HFFc6 (cell line): ENCODE measurements at regions not wholly inside any gene's neighbourhood (a gene's known extent, or its start where the extent isn't known, plus 50 kb on each side); places are given as distances from the start of the nearest gene placed in this dataset.
"Not testable (repeated sequence)": the region's sequence is repeated elsewhere in the genome, so short reads cannot be mapped to it uniquely, and the experiment has no call there.

Experiments
- DNase-seq: peaks from one replicate; pipeline ENCODE4 v3.0.0-alpha.2; 2018
- H3K27ac Mint-ChIP-seq: 2 replicates; pipeline ENCODE4 v1.8.0; 2020; ENCODE audit warnings: mild to moderate bottlenecking, mixed read lengths
- H3K27me3 Mint-ChIP-seq: 2 replicates; pipeline ENCODE4 v1.8.0; 2021; ENCODE audit warnings: mild to moderate bottlenecking, moderate library complexity, mixed read lengths; ENCODE audit not compliant: insufficient read depth
- H3K36me3 Mint-ChIP-seq: 2 replicates; pipeline ENCODE4 v1.8.0; 2021; ENCODE audit warnings: low read depth, mixed read lengths
- H3K4me1 Mint-ChIP-seq: 2 replicates; pipeline ENCODE4 v1.8.0; 2020; ENCODE audit warnings: low read depth, mixed read lengths
- H3K4me3 Mint-ChIP-seq: 2 replicates; pipeline ENCODE4 v1.8.0; 2020; ENCODE audit warnings: mild to moderate bottlenecking, moderate library complexity, mixed read lengths
- H3K9me3 Mint-ChIP-seq: 2 replicates; pipeline ENCODE4 v1.8.0; 2020; ENCODE audit warnings: mild to moderate bottlenecking, mixed read lengths
- TF ChIP-seq, protein P1 (sequence below): fragments of 200-600 bp; sonication (generic); IDR thresholded peaks from 2 replicates; pipeline ENCODE4 v1.5.0; 2021; ENCODE audit warnings: antibody characterized with exemption, mild to moderate bottlenecking

DNA sequence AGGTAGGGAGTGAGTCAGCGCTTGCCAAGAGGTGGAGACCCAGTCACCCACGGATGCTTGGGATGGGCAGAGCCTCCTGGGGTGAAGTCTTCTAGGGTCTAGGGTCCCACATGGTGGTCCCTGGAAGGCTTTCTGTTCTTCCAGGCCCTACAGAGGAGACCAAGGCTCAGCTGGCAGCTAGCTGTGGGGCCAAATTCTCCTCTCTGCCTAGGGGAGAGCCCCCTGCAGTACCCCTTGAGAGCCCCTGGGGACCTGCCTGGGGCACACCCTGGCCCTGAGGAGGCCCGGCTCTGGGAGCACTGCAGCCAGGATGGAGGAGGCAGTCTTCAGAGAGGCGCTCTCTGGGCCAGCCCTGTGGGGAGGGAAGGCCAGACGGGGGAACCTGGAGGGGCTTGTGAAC, 128.6 kb upstream of the SMURF2 start:
- H3K27ac Mint-ChIP-seq, H3K9me3 Mint-ChIP-seq, H3K4me3 Mint-ChIP-seq, DNase-seq, H3K27me3 Mint-ChIP-seq, H3K36me3 Mint-ChIP-seq: not testable (repeated sequence)
- peaks cover 19% of the 10 kb centered on the region for H3K4me1 Mint-ChIP-seq

DNA sequence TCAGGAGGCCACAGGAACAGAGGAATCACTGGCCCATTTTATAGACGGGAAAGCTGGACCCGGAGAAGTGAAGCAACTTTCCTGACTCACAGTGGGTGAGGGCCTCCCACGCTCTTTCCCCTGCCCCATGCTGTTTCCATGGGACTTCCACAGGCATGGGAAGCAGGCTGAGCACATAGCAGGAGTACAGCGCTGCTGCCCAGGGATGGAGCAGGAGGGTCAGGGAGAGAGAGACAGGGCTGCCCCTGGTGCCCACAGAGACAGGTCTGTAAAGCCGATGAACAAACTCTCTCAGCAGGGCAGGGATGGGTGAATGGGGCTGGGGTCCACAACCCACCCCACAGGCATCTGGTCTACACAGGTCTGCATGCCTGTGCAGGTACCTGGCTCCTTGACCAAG, 128.1 kb upstream of the SMURF2 start:
- not testable (repeated sequence) for H3K4me3 Mint-ChIP-seq, H3K36me3 Mint-ChIP-seq, H3K9me3 Mint-ChIP-seq, H3K27me3 Mint-ChIP-seq, DNase-seq, H3K27ac Mint-ChIP-seq
- peaks cover 19% of the 10 kb centered on the region for H3K4me1 Mint-ChIP-seq

- H3K27me3 Mint-ChIP-seq, H3K27ac Mint-ChIP-seq, H3K9me3 Mint-ChIP-seq, DNase-seq, H3K4me3 Mint-ChIP-seq, H3K36me3 Mint-ChIP-seq: not testable (repeated sequence)
- H3K4me1 Mint-ChIP-seq = peaks cover 16% of the 10 kb centered on the region
Observed at GRCh38 chr17:64789061-64789445, 126.9 kb upstream of the SMURF2 start.

DNA sequence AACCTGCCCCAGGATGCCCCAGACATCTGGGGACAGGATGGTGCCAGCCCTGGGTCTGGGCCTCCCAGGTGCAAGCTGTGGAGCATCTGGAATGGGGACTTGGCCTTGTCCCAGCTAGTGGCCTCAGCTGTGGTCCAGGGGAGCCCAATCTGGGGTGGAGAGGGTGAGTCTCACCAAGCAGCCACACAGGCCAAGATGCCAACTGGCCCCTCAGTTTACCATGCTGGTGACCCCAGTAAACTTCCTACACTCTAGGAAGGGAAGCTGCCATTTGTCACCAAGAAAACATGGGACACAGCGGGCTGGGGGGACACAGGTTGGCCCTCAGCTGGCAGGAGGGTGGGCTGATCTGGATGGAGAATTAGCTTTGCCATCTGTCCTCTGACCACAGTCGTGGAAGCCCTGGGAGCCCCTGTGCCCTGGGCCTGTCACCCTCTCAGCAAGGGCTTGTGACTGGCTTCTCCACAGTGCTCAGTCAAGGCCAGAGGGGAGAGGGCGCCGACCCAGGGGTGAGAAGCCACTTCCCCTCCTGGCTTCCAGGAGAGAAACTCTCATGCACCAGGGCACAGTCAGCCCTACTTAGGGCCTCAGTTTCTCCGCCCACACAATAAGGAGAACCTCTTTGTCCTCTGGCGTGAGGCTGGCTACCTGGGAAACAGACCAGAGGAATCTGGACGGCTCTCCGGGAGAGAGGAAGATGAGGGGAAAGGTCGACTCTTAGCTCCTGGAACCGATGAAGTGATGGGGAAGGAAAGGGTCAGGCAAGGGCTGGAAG, 126.4 kb upstream of the SMURF2 start:
- no peak overlapping the region for H3K27ac Mint-ChIP-seq
- no peak overlapping the region for H3K4me3 Mint-ChIP-seq
- no peaks in the 10 kb centered on the region for H3K9me3 Mint-ChIP-seq
- H3K36me3 Mint-ChIP-seq = peaks cover 5% of the 10 kb centered on the region; the same call in 1 of the 2 replicates
- TF ChIP-seq, protein P1, sequence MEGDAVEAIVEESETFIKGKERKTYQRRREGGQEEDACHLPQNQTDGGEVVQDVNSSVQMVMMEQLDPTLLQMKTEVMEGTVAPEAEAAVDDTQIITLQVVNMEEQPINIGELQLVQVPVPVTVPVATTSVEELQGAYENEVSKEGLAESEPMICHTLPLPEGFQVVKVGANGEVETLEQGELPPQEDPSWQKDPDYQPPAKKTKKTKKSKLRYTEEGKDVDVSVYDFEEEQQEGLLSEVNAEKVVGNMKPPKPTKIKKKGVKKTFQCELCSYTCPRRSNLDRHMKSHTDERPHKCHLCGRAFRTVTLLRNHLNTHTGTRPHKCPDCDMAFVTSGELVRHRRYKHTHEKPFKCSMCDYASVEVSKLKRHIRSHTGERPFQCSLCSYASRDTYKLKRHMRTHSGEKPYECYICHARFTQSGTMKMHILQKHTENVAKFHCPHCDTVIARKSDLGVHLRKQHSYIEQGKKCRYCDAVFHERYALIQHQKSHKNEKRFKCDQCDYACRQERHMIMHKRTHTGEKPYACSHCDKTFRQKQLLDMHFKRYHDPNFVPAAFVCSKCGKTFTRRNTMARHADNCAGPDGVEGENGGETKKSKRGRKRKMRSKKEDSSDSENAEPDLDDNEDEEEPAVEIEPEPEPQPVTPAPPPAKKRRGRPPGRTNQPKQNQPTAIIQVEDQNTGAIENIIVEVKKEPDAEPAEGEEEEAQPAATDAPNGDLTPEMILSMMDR = no peak
- H3K27me3 Mint-ChIP-seq = no peaks in the 10 kb centered on the region
- no peak for DNase-seq
- H3K4me1 Mint-ChIP-seq = peaks cover 15% of the 10 kb centered on the region

DNA sequence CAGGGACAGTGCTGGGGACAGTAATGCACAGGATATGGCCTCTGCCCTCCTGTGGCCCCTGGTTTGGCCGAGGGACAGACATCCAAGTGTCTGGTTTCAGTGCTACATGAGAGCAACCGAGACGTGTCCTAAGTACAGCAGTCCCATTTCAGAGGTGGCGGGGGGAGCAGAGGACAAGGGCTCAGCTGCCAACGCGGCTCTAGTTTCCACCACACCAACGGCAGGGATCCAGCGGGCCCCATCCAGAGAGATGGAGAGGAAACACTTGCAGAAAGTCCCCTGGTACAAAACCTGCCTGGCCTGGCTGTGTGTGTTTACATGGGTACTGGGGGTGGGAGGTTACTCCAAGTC, 125.8 kb upstream of the SMURF2 start:
- Mint-ChIP-seq H3K9me3 (no peaks in the 10 kb centered on the region), H3K4me3 (no peak overlapping the region), H3K36me3 (peaks cover 5% of the 10 kb centered on the region; the same call in 1 of the 2 replicates), H3K27ac (no peak overlapping the region), H3K27me3 (peaks cover 1% of the 10 kb centered on the region; the same call in 1 of the 2 replicates), H3K4me1 (peaks cover 11% of the 10 kb centered on the region)
- DNase-seq = no peak
- TF ChIP-seq, protein P1 = no peak

DNA sequence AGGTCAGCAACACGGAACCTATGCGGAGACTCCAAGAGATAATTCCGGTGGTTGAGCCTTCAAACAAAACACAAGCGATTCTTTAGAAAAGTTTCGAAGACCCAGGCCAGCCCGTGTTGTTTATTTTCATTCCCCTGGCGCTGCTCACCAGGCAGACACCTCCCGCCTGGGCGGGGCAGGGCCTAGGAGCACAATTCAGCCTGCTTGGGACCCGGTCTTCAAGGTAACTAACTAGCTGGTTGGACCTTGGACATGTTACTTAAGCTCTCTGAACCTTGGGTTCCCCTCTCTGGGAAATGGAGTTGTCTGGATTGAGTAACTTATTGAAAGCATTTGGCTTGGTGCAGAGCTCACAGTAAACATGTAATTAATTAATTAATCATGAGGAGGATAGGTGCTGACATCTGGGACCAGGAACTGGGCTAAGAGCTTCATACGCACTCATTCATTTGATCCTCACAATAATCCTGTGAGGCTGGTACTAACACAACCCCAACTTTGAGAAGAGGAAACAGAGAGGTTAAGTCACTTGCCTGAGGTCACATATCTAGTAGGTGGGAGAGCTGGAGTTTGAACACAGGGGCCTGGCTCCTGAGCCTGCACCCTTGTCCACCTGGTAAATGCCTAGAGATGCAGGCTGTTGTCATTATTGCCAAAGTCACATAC, 125.3 kb upstream of the SMURF2 start:
- no peak for DNase-seq
- no peak overlapping the region for H3K4me3 Mint-ChIP-seq
- no peak overlapping the region for H3K27ac Mint-ChIP-seq
- H3K9me3 Mint-ChIP-seq = no peaks in the 10 kb centered on the region
- peaks cover 5% of the 10 kb centered on the region; the same call in 1 of the 2 replicates for H3K36me3 Mint-ChIP-seq
- H3K4me1 Mint-ChIP-seq = peaks cover 6% of the 10 kb centered on the region; the same call in 1 of the 2 replicates
- H3K27me3 Mint-ChIP-seq = peaks cover 1% of the 10 kb centered on the region; the same call in 1 of the 2 replicates
- TF ChIP-seq, protein P1 = no peak

- H3K36me3 Mint-ChIP-seq = no peaks in the 10 kb centered on the region; the same call in 1 of the 2 replicates
- no peak overlapping the region for H3K4me3 Mint-ChIP-seq
- no peak for DNase-seq
- H3K27ac Mint-ChIP-seq = no peak overlapping the region
- no peaks in the 10 kb centered on the region for H3K4me1 Mint-ChIP-seq
- H3K27me3 Mint-ChIP-seq = peaks cover 1% of the 10 kb centered on the region; the same call in 1 of the 2 replicates
- TF ChIP-seq, protein P1 = no peak
- H3K9me3 Mint-ChIP-seq = no peaks in the 10 kb centered on the region
Observed at GRCh38 chr17:64786337-64786736, 124.2 kb upstream of the SMURF2 start.
